ENCODE measurements at regions not wholly inside any gene's neighbourhood (a gene's known extent, or its start where the extent isn't known, plus 50 kb on each side); places are given as distances from the start of the nearest gene placed in this dataset.

- no peak for TF ChIP-seq SPI1 (IDR thresholded peaks at IDR 0.05; ENCODE audit: borderline replicate concordance, low read depth)
- TF ChIP-seq REST (IDR thresholded peaks at IDR 0.05; ENCODE audit: insufficient replicate concordance, low read depth): no peak
- H3K27me3 ChIP-seq (ENCODE audit: insufficient read depth, poor library complexity, severe bottlenecking): no peaks in the 10 kb centered on the region
- DNase-seq (ENCODE audit: low read depth in 1 of 2, low spot score in 1 of 2): no peak
- no peak overlapping the region for H3K4me3 ChIP-seq (replicated peaks; ENCODE audit: insufficient read depth, low read length)
- no peak overlapping the region for H3K27ac ChIP-seq (replicated peaks)
These were observed 997.8 kb upstream of the RAG2 start for GRCh38 chr11:37595845-37596244.

GRCh38 chr11:37574361-37574760 lies 976.3 kb upstream of the RAG2 start:
- H3K27me3 ChIP-seq (ENCODE audit: insufficient read depth, poor library complexity, severe bottlenecking): no peaks in the 10 kb centered on the region
- no peak overlapping the region for H3K4me3 ChIP-seq (replicated peaks; ENCODE audit: insufficient read depth, low read length)
- H3K27ac ChIP-seq (replicated peaks): no peak overlapping the region
- TF ChIP-seq CTCF (IDR thresholded peaks at IDR 0.05; ENCODE audit: insufficient read depth, low read length) (no peak), REST (IDR thresholded peaks at IDR 0.05; ENCODE audit: insufficient replicate concordance, low read depth) (no peak), POLR2AphosphoS5 (IDR thresholded peaks at IDR 0.05; ENCODE audit: low read depth) (no peak), SPI1 (IDR thresholded peaks at IDR 0.05; ENCODE audit: borderline replicate concordance, low read depth) (no peak), GABPA (IDR thresholded peaks at IDR 0.05; ENCODE audit: low read depth) (no peak)
- DNase-seq (ENCODE audit: low read depth in 1 of 2, low spot score in 1 of 2): no peak

- no peaks in the 10 kb centered on the region for H3K27me3 ChIP-seq (ENCODE audit: insufficient read depth, poor library complexity, severe bottlenecking)
- H3K27ac ChIP-seq (replicated peaks): no peak overlapping the region
- H3K4me3 ChIP-seq (replicated peaks; ENCODE audit: insufficient read depth, low read length): no peak overlapping the region
- TF ChIP-seq CTCF (IDR thresholded peaks at IDR 0.05; ENCODE audit: insufficient read depth, low read length) (no peak), REST (IDR thresholded peaks at IDR 0.05; ENCODE audit: insufficient replicate concordance, low read depth) (no peak), SPI1 (IDR thresholded peaks at IDR 0.05; ENCODE audit: borderline replicate concordance, low read depth) (no peak), GABPA (IDR thresholded peaks at IDR 0.05; ENCODE audit: low read depth) (no peak), POLR2AphosphoS5 (IDR thresholded peaks at IDR 0.05; ENCODE audit: low read depth) (no peak)
- no peak for DNase-seq (ENCODE audit: low read depth in 1 of 2, low spot score in 1 of 2)
These were observed 974.6 kb upstream of the RAG2 start for GRCh38 chr11:37572491-37573171.

Data from HL-60 (cell line).